Superior temporal gyrus (tissue), 1 donor: ENCODE measurements at regions not wholly inside any gene's neighbourhood (a gene's known extent, or its start where the extent isn't known, plus 50 kb on each side); places are given as distances from the start of the nearest gene placed in this dataset.
"Not testable (repeated sequence)": the region's sequence is repeated elsewhere in the genome, so short reads cannot be mapped to it uniquely, and the experiment has no call there.

Experiments used
- DNase-seq: peaks from one replicate; pipeline ENCODE4 v3.0.0-alpha.2; 2016; ENCODE audit errors: extremely low spot score

DNA sequence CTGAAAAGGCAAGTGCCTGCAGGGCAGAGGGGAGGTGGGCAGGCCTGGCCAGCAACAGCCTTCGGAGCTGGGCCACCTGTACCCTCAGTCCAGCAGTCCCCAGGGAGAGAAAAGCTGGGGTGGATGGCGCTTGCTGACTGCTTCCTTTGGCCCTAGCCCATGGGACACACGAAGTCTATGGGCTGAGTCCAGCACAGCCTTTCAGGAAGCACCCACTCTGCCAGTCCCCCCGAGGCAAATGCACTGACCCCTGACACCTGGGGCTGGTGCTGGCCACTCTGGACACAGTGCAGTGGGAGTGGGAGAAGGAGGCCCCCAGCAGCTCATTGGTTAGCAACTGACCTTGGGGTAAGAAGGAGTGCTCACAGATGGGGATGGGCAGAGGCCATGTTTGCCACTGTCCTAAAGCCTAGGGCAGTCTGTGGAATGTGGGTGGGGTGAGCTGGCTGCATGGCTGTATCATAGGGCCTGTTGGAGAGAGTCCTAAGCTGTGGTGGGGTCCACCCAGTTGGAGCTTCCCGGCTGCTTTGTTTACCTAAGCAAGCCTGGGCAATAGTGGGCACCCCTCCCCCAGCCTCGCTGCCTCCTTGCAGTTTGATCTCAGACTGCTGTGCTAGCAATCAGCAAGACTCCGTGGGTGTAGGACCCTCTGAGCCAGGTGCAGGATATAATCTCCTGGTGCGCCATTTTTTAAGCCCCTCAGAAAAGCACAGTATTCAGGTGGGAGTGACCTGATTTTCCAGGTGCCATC lies 240.2 kb downstream of the ANKRD30B start:
- not testable (repeated sequence) for DNase-seq

DNA sequence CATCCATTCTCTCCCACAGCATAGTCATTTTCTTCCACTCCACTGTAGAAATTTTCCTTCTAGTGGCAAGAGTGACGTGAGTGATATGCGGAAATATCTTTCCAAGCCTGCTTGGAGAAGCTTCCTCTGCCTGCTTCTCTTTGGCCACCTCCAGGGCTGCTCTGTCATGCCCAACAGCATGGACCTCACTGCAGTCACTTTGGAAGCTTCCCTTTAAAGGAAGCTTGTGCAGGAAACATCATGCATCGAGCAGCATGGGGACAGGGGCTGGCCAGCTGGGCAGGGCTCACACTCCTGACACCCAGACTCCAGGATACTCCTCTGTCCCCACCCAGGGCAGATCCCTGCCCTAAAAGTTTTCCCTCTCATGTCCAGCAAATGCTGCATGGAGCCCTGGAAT lies 241.6 kb downstream of the ANKRD30B start:
- DNase-seq = not testable (repeated sequence)

DNA sequence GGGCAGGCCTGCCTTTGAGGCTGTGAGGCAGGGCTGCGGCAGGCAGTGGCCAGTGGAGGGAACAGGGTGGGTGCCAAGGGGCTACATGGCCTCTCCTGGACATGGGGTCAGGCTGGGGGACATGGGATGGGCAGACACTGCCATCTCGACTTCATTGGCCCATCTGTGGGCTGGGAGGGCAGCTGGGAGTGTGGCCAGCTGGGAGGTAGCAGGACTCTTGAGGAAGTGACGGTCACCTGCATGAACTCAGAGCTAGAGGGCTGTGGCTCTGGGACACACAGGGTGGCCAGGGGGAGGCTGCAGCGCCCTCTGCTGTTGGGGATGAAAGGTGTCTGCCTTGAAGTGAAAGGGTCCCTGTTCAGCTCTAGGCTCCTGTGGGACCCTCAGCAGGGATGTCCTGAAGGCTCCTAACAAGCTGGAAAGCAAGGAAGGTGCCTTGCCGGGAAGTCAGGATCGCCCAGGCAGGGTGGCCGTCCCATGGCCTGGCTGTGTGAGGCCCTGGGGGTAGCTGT lies 244.0 kb downstream of the ANKRD30B start:
- not testable (repeated sequence) for DNase-seq

DNA sequence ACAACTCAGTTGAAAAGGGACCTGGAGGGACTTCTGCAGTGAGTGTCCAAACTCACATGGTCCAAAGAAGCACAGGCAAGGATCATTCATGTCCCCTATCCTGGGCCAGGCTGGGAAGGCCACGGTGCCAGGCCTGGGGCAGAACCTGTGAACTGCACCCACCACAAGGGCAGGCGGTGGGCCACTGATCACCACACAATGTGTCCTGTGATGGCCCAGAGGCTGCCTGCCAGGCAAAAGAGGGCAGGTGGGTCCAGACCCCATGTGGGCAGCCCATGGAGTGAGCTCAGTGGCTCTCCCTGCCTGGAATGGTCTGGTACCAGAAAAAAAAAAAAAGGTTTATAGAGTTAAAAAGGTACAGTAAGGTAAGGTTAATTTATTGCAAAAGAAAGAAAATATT lies 244.8 kb downstream of the ANKRD30B start:
- DNase-seq = not testable (repeated sequence)

DNA sequence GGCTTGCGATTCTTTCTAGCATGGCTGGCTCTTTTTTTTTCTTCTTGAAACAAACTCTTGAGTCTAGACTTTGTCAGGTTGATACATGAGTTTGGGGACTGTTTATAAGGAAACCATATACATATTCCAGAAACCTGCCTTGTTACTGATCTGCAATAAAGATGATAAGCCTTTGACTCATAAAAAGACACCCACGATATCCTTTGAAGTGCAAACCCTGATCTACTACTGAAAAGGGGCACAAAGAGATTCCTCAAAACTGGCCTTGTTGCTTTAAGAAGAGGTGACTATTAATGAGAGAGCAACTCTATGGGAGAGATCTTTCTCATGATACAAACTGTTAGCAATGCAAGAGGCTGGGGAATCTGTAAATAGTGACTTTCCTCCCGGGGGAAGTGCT lies 247.1 kb downstream of the ANKRD30B start:
- DNase-seq = not testable (repeated sequence)

DNA sequence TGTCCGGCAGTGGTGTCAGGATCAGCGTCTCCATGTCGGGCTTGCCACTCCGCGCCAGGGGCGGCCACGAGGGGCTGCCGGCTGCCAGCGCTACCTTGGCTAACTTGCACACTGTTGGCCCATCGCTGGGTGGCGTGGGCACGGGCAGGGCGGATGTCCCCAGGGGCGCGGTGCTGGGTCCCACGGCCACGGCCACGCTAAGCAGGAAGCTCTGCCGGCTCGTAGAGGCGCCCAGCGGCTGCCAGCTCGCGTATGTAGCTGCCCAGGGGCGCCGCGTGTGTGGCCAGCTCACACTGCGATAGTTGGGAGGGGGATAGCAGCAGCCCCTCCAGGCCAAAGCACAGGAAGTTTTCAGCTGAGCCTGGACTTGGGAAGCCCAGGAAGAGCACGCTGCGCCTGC lies 249.4 kb downstream of the ANKRD30B start:
- no peak for DNase-seq

DNA sequence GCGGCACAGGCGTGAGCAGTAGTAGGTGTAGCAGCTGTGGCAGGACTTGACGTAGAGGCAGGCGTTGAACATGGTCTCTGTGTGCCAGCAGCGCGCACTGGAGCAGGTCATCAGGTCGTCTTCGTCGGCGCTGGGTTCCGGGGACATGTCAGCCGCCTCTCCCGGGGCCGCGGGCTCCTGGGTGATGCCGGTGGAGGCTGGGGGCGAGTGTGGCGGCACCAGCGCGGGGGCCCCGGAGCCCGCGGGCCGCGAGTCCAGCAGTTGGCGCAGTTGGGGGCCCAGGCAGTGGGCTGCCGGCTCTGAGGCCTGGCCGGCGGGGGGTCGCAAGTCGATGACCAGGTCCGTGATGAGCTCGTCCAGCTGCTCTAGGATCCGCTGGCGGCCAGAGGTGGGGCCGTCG lies 249.9 kb downstream of the ANKRD30B start:
- DNase-seq = not testable (repeated sequence)

DNA sequence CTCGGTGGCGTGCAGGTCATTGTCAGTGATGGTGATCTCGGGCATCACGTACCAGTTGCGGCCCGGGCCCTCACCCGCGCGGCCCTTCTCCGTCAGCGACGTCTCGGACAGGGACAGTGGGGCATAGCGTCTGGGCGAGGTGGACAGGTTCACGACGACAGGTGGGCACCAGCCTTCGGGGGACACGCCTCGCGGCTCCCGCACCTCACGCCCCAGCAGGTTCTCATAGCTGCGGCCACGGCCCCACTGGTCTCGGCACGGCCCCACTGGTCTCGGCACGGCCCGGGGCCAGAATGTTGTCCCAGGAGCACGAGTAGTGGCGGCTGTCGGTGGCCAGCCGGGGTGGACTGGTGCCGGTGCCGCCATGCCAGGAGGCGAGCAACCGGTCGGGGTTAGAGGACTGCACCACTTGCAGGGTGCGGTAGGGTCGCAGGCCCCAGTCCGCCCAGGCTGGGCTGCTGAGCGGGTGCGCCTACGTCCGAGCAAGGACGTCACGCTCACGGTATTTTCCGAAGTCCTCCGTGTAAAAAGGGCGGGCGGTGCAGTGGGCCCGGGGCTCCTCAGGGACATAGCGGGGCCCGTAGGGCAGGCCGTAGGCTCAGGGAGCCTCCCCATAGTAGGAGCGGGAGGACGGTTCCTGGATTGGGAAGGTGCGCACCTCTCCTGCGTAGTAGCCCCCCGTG lies 250.5 kb downstream of the ANKRD30B start:
- DNase-seq = not testable (repeated sequence)

DNA sequence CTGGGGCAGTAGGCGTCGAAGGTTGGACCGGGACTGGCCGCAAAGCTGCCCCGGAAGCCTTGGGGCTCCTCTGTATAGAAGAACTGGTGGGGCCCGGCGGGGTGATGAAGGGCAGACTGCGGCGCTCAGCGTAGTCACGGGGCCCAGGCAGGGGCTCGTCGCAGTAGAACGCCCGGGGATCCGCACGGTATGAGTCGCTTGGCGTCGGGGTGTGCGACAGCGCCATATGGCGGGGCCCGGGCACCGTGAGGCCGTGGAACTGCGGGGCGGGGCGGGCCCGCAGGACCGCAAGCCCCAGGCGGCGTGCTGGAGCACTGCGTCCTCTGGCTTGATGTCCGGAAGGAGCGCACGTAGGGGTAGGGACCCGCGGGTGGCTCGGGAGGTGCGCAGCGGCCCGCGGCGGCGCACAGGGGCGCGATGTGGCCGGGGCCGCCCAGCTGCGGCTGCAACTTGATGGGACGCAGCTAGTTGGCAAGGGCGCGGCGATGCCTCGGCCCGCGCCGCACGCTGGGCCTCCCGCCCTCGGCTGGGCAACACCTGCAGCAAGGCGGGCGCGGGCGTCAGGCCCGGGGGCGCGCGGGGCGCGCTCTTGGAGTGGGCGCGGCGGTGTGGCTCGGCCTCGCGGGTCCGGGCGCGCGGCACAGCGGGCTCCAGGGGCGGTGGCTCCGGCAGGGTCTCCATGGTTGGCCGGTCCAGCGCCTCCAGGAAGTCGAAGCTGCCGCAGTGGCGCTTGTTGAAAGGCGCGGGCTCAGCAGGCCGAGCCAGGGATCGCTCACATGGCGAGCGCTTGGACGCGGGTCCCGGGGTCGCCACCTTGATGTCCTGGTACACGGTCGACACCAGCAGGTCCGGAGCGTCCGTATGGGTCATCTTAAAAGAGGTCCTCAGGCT lies 251.4 kb downstream of the ANKRD30B start:
- no peak for DNase-seq

DNA sequence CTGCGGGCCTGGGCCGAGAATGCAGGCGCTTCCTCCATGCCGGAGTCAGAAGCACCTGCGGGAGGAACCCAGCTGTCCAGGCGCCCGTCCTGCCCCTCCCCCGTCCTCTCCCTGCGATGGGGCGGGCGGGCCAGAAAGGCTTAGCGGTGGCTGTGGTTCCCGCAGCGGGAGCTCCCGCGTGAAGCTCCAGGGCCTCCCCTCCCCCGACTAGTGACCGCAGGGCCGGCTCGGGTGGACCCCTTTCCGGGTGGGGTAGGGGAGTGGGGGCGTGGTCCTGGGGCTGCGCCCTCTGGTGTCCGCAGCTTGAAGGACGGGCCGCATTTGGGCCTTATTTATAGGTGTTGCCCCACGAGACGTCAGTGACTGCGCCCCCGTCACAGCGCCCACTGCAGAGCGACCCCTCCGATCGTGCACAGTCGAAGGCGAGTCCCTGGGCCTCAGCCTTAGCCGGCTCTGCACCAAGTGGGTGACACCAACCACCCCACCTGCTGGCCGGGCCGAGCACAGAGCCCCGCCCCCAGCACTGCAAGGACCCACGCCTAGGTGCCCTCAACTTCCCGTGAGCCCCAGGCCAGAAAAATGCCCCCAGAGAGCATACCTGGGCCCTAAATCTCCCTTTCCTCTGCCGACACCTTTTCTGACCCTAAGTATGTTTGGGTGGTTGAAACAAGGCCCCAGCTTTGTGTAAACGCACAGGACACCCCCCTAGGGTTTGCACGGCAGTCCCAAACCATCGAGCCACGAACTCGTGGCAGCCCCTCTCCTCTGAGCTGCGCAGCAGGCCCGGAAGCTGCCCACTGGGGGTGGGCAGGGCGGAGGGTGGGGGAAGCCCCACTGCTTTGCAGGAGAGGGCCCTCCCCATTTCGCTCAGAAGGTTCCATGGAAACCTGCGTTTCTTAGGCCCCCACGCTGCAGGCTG lies 252.4 kb downstream of the ANKRD30B start:
- not testable (repeated sequence) for DNase-seq

DNA sequence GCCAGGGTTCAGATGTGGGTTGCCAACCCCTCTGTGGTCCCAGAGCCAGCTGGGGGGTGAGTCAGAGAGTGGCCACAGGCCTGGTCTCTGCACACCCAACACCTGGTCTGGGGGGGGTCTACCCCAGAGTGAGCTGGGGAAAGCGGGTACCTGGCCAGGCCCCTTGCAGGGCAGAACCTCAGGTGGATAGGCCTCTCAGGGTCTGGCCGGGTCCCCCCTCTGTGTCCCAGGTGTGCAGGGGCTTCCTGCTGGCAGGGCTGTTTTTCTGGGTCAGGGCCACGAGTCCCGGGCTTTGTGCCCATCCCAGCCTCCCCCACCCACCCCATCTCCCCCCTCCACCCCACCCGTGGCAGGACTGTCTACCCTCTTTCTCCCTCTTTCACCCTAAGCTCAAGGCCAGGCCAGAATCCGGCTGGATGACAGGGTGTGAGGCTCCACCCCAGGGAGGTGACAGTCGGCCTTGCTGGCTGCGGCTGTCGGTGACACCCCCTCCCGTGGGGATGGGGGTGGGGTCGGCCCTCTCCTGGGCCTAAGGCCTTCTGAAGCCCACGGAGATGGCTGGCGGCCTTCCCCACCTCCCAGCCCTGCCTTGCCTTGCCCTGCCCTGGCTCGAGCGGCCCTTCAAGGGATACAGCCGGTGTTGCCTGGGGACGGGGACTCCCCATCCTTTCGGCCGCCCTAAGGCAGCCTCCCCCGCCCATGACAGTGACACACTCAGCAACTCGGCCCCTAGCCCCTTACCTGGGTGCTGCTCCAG lies 253.2 kb downstream of the ANKRD30B start:
- not testable (repeated sequence) for DNase-seq

DNA sequence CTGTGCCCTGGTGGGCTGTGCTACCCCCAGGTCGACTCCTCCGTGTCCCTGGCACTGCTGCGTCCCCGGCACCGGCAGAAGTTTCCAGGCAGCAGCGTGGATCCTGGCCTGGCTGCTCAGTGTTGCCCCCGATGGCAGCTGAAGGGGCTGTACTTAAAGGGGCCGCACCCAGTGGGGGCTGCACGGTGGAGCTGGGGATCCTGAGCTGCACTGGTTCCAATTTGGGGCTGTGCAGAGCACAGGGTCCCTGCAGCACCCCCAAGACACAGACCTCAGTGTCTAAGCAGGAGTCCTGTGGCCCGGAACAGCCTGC lies 253.8 kb downstream of the ANKRD30B start:
- DNase-seq = not testable (repeated sequence)

DNA sequence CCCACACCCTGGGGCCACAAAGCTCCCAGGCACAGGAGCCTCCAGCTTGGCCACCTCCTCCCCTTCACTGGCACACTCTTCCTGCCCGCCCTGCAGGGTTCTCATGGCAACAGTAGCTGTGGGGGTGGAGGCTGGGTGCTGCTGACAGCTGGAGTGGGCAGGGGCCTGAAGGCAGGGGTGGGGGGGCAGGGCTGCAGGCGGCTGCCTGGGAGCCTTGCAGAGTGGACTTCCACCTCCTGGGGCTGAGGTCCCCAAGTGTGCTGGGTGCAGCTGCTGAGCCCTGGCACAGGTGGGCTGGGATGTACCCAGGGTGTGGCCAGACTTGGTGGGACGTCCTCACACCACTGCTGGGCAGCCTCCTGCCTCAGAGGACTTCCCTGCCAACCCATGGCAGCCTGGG lies 254.8 kb downstream of the ANKRD30B start:
- DNase-seq = not testable (repeated sequence)

DNA sequence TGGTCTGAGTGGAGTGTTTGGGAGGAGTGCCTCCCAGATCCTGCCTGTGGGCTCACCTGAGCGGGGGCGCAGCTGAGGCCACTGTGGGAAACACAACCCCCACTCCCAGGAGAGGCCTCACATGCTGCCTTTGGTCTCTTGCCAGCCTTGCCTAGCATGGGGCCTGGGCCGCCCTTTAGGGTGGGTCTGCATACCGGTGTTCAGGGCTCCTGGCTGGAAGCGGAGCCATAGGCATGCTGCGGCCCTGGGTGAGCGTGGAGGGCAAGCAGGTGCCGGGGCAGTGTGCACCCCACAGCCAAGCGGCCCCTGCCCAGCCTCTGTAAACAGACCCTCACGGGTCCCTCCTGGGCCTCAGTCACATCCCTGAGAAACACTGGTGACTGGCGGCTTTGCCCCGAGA lies 255.3 kb downstream of the ANKRD30B start:
- DNase-seq = not testable (repeated sequence)

DNA sequence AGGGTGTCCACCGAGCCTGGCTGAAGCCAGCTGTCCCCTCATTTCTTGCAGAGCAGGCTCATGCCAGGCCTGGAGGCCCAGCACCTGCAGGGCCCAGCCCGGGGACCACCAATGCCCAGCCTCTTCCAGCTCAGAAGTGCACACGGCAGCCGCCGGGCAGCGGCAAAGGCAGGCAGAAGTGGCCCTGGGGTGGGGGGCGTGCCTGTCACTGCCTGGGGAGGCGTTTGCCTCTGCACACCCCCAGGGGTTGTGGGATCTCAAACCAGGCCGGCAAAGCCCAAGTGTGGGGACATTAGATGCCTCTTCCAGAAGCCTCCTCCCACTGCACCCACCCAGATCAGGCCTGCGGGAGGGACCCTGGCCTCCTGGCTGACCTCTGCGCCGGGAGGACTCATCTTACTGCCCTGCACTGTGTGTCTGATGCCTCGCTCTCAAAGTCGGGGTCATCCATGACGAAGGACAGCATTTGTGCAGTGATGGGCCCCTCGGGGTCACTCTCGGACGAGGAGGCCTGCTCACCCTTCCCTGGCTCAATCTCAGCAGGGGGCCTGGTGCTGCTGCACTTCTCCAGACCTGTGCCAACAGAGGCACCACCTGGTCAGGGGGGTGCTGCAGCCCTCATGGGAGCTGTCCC lies 255.8 kb downstream of the ANKRD30B start:
- DNase-seq = not testable (repeated sequence)

DNA sequence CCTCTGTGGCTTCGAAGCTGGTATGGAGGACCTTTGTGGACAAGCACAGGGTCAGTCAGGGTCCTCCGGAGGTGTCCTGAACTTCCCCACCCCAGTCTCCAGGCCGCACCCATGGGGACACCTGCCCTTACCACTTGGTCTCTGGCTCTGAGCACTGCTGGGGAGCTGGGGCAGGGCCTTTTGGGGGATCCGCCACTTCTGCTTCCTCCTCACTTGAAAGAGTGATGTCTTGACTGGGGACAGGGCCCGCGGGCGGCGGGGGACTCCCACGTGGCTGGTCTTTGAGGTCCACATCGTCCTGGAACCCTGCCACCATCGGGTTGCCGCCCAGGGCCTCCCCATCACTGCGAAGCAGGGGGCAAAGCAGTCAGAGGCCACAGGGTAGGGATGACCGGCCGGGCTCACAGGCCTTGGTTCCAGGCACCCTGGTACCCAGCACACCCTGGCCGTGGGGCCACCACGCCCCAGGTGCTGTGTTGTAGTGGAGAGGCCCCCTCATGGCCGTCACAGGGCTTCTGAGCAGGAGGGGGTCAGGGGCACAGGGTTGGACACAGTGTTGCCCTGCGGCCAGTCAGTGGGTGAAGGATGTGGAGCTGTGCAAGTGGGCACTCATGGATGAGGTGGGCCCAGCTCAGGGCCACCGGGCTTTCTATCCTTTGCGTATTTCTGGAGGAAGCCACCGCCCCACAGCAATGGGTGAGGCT lies 256.4 kb downstream of the ANKRD30B start:
- DNase-seq = not testable (repeated sequence)

DNA sequence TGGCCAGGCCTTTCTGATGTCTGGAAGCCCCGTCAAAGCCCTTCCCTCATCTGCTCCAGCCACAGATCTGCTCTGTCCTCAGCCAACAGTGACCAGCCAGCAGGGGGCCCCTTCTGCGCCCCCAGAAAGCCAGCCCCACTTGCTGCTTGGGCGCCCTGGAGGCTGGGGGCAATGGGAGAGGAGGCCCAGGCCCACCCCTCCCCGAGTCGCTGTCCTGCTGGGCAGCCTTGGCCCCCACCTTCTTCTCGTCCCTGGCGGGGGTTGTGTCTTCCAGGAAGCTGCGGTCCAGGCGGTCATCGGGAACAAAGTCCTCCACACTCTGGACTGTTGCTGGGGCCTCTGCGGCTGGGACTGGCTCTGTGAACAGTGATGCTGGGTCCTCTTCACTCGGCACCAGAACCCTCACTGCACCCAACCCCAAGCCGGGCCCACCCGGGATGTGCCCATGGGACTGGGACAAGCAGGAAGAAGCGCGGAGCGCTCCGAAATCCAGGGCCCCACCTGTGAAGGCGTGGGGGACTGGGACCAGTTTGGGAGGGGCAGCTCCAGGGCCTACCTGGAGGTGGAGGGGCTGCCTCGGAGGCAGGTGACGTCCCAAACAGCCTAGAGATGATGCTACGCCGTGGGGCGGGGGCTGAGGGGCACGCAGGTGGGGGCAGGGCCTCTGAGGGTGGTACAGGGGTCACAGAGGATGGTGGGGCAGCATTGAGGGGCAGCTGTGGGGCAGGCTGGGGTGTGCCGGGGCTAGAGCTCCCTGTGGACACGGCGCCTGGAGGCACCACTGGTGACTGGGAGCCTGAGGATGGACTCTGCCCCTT lies 257.6 kb downstream of the ANKRD30B start:
- DNase-seq = no peak

DNA sequence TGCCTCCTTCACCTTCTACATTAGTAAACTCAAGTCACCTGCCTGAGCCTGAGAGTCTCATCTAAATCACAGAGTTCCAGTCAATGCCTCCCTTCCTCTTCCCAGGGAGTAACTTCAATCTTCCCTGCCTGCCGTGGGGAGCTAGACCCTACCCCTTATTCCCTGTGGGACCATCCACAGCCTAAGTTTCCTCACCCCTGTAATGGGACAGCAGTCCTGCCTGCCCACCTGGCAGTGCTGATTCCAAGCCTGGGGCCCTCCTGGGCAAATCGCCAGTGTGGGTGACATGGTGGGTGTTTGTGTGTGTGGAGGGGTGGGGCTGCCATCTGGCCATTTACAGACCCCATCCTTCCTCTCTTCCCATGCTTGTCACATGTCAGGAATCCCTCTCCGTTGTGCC lies 258.6 kb downstream of the ANKRD30B start:
- not testable (repeated sequence) for DNase-seq
